ENCODE measurements at regions not wholly inside any gene's neighbourhood (a gene's known extent, or its start where the extent isn't known, plus 50 kb on each side); places are given as distances from the start of the nearest gene placed in this dataset.
A peak's percentile ranks its signal among the peaks of the same experiment; 100 is the strongest.

DNA sequence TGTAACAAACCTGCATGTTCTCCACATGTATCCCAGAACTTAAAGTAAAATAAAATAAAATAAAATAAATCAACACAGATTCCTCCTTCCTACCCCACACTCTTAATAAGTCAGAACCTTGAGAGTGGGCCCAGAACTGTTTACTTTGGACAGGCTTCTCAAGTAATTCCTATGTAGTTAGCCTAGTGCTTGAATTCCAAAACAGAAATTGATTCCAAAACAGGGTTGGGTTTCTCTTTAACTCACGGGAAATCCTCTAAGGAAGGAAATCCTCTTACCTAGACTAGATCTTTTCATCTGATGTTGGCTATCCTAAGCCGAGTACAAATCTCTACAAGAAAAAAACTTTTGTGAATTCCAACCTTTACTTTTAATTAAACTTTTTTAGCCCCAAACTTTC is 324.7 kb upstream of the C16orf82 start:
- Histone ChIP-seq H3K27ac (no peak overlapping the region), H3K79me2 (ENCODE audit: low read depth) (no peaks in the 10 kb centered on the region), H3K27me3 (peaks cover 12% of the 10 kb centered on the region), H3K36me3 (no peaks in the 10 kb centered on the region), H3K4me1 (peaks cover 9% of the 10 kb centered on the region), H3K4me2 (no peak overlapping the region), H3F3A (ENCODE audit: low read depth) (peaks cover 6% of the 10 kb centered on the region), H4K20me1 (ENCODE audit: low read depth) (no peaks in the 10 kb centered on the region), H3K9ac (no peak overlapping the region), H3K9me3 (ENCODE audit: low read depth) (no peaks in the 10 kb centered on the region), H3K4me3 (no peak overlapping the region), H2AFZ (replicated peaks) (no peak overlapping the region)
- Mint-ChIP-seq H3K9me3 (no peaks in the 10 kb centered on the region), H3K4me3 (no peak overlapping the region), H3K27me3 (ENCODE audit: insufficient read depth, low read depth) (peaks cover 5% of the 10 kb centered on the region), H3K4me1 (peaks cover 19% of the 10 kb centered on the region), H3K36me3 (no peaks in the 10 kb centered on the region), H3K27ac (no peak overlapping the region)
- TF ChIP-seq CTCF (IDR thresholded peaks at IDR 0.05), result no peak
- no peak for DNase-seq (ENCODE audit: low spot score)

- Histone ChIP-seq H3K36me3 (no peaks in the 10 kb centered on the region), H3K4me2 (no peak overlapping the region), H3K9me3 (ENCODE audit: low read depth) (no peaks in the 10 kb centered on the region), H3K27me3 (peaks cover 36% of the 10 kb centered on the region), H3F3A (ENCODE audit: low read depth) (peaks cover 6% of the 10 kb centered on the region), H3K4me1 (peaks cover 12% of the 10 kb centered on the region), H3K79me2 (ENCODE audit: low read depth) (no peaks in the 10 kb centered on the region), H4K20me1 (ENCODE audit: low read depth) (no peaks in the 10 kb centered on the region), H2AFZ (replicated peaks) (no peak overlapping the region), H3K4me3 (no peak overlapping the region), H3K9ac (no peak overlapping the region), H3K27ac (no peak overlapping the region)
- no peaks in the 10 kb centered on the region for H3K9me3 Mint-ChIP-seq
- no peak overlapping the region for H3K27ac Mint-ChIP-seq
- peaks cover 5% of the 10 kb centered on the region for H3K27me3 Mint-ChIP-seq (ENCODE audit: insufficient read depth, low read depth)
- no peak for TF ChIP-seq CTCF (IDR thresholded peaks at IDR 0.05)
- TF ChIP-seq EZH2 (IDR thresholded peaks at IDR 0.05), result no peak
- TF ChIP-seq EZH2phosphoT487 (IDR thresholded peaks at IDR 0.05), result no peak
- H3K4me1 Mint-ChIP-seq, result peaks cover 28% of the 10 kb centered on the region
- DNase-seq (ENCODE audit: low spot score), result no peak
- H3K4me3 Mint-ChIP-seq, result no peak overlapping the region
- no peaks in the 10 kb centered on the region for H3K36me3 Mint-ChIP-seq
These were observed 322.3 kb upstream of the C16orf82 start for GRCh38 chr16:26744430-26744829.

DNA sequence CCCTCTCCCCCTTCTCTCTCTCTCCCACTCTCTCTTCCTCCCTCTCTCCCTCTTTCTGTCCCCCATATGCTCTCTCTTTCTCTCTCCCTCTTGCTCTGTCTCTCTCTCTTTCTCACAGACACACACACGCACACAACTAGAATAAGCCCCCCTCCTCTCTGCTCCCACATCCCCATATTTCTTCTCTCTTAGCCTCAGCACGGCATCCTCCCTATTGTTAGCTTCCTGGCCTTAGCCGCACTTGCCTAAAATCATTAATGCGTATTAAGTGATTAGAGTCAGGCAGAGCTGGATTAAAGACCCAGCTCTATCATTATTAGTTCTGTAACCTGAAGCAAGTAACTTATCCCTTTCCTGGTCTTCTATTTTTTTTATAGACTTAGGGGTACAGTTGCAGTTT is 319.0 kb upstream of the C16orf82 start:
- Histone ChIP-seq H3K36me3 (no peaks in the 10 kb centered on the region), H3F3A (ENCODE audit: low read depth) (no peaks in the 10 kb centered on the region), H3K9me3 (ENCODE audit: low read depth) (no peaks in the 10 kb centered on the region), H3K79me2 (ENCODE audit: low read depth) (no peaks in the 10 kb centered on the region), H3K4me1 (peaks cover 3% of the 10 kb centered on the region), H3K27me3 (peaks cover 69% of the 10 kb centered on the region), H2AFZ (replicated peaks) (peak overlapping the region; percentile 40), H3K27ac (no peak overlapping the region), H3K4me3 (no peak overlapping the region), H4K20me1 (ENCODE audit: low read depth) (no peaks in the 10 kb centered on the region), H3K4me2 (peak overlapping the region; percentile 47), H3K9ac (no peak overlapping the region)
- no peak overlapping the region for H3K4me3 Mint-ChIP-seq
- H3K27me3 Mint-ChIP-seq (ENCODE audit: insufficient read depth, low read depth), result peaks cover 11% of the 10 kb centered on the region
- H3K36me3 Mint-ChIP-seq, result no peaks in the 10 kb centered on the region
- no peaks in the 10 kb centered on the region for H3K9me3 Mint-ChIP-seq
- H3K4me1 Mint-ChIP-seq, result peaks cover 20% of the 10 kb centered on the region
- TF ChIP-seq EZH2 (IDR thresholded peaks at IDR 0.05), result no peak
- TF ChIP-seq EZH2phosphoT487 (IDR thresholded peaks at IDR 0.05), result no peak
- no peak for TF ChIP-seq CTCF (IDR thresholded peaks at IDR 0.05)
- peak; percentile 5 for DNase-seq (ENCODE audit: low spot score)
- H3K27ac Mint-ChIP-seq, result no peak overlapping the region

DNA sequence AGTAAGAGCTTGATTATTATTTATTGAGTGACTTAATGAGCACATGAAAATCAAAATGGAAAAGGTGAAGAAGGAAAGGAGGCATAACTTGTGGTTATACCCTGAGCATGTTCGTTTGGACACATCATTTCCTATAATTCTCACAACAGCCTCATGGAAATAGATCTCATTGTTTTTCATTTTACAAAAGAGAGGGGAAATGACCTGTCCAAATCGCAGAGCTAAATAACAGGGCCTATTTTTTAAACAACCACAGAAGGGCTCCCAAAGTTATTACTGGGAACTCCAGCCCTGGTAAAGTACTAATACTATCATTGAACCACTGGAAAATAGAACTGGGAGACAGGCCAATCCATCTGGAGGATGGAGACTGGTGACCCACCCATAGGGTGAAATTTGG is 317.7 kb upstream of the C16orf82 start:
- Mint-ChIP-seq H3K36me3 (no peaks in the 10 kb centered on the region), H3K4me3 (no peak overlapping the region), H3K9me3 (no peaks in the 10 kb centered on the region), H3K4me1 (peaks cover 20% of the 10 kb centered on the region), H3K27ac (no peak overlapping the region), H3K27me3 (ENCODE audit: insufficient read depth, low read depth) (peaks cover 6% of the 10 kb centered on the region)
- no peaks in the 10 kb centered on the region for H3K36me3 ChIP-seq
- peaks cover 82% of the 10 kb centered on the region for H3K27me3 ChIP-seq
- H3K9ac ChIP-seq, result no peak overlapping the region
- no peak for DNase-seq (ENCODE audit: low spot score)
- H4K20me1 ChIP-seq (ENCODE audit: low read depth), result no peaks in the 10 kb centered on the region
- H3K4me1 ChIP-seq, result peaks cover 3% of the 10 kb centered on the region
- no peak overlapping the region for H3K4me2 ChIP-seq
- no peak overlapping the region for H3K27ac ChIP-seq
- H3K9me3 ChIP-seq (ENCODE audit: low read depth), result no peaks in the 10 kb centered on the region
- H3F3A ChIP-seq (ENCODE audit: low read depth), result no peaks in the 10 kb centered on the region
- no peak overlapping the region for H3K4me3 ChIP-seq
- TF ChIP-seq CTCF (IDR thresholded peaks at IDR 0.05) (no peak), EZH2 (IDR thresholded peaks at IDR 0.05) (no peak), EZH2phosphoT487 (IDR thresholded peaks at IDR 0.05) (no peak)
- H3K79me2 ChIP-seq (ENCODE audit: low read depth), result no peaks in the 10 kb centered on the region
- no peak overlapping the region for H2AFZ ChIP-seq (replicated peaks)
